Lower lobe of right lung (tissue), 2 donors: ENCODE measurements at regions not wholly inside any gene's neighbourhood (a gene's known extent, or its start where the extent isn't known, plus 50 kb on each side); places are given as distances from the start of the nearest gene placed in this dataset.

Experiments
- ATAC-seq, 2 donors: fragments of 200-7000 bp; cut with Tn5 transposase; one replicate each; pipeline ENCODE4 v1.9.1; 2020 to 2022; ENCODE audit warnings: mild to moderate bottlenecking in 2 of 2, moderate library complexity in 2 of 2
- DNase-seq: peaks from one replicate; pipeline ENCODE4 v3.0.0-alpha.2; 2020
- H3K27ac ChIP-seq: fragments of 200-600 bp; one replicate; pipeline ENCODE4 v1.8.0; 2022
- H3K27me3 ChIP-seq: fragments of 200-600 bp; one replicate; pipeline ENCODE4 v1.8.0; 2022; ENCODE audit warnings: low read depth
- H3K36me3 ChIP-seq: fragments of 200-600 bp; one replicate; pipeline ENCODE4 v1.8.0; 2022; ENCODE audit warnings: mild to moderate bottlenecking
- H3K4me1 ChIP-seq: fragments of 200-600 bp; one replicate; pipeline ENCODE4 v1.8.0; 2022
- H3K4me3 ChIP-seq: fragments of 200-600 bp; one replicate; pipeline ENCODE4 v1.8.0; 2022; ENCODE audit warnings: mild to moderate bottlenecking
- H3K9me3 ChIP-seq: fragments of 200-600 bp; one replicate; pipeline ENCODE4 v1.8.0; 2022
- intact Hi-C: fragments of 100-400 bp; cut with DNase I; formaldehyde crosslinking; loops from one replicate; pipeline ENCODE4 v1.11.0; 2022
- TF ChIP-seq, protein P1 (sequence below): fragments of 200-600 bp; IDR thresholded peaks from one replicate; pipeline ENCODE4 v1.8.0; 2022; ENCODE audit warnings: antibody characterized with exemption, mild to moderate bottlenecking
- donor health status: DM: no; HTN: yes; CAD: no; lungs with severe emphysema.

DNA sequence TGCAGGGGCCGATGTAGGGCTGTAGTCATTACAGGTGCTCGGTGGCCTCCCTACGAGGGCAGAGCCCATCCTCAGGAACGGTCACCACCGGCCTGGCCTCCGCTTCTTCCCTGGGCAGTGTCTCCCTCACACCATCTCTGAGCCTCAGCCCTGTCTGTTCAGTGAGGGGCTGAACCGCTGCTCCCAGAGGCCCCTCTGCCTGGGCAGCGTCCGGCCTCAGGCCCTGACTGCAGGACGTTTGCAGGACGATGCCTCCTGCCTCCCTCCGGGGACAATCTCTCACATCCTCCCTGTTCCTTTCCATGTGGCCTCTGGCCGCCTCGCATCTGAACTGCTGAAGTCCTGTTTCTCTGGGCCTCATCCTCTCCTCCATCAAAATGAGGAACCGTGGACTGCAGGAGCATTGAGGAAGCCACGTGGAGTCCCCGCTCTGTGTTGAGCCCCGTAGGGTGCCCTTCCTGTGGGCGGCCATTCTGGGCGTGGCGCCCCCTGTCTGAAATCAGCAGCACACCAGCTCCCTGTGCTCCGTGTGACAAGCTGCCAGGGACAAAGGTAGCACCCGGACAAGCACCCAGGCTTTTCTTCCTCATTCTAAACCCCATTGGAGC, 933.5 kb downstream of the BRD1 start:
- Histone ChIP-seq H3K36me3 (no peaks in the 10 kb centered on the region), H3K4me1 (no peaks in the 10 kb centered on the region), H3K27ac (no peak overlapping the region), H3K27me3 (peaks cover 13% of the 10 kb centered on the region), H3K4me3 (no peak overlapping the region), H3K9me3 (no peaks in the 10 kb centered on the region)
- no peak for DNase-seq
- TF ChIP-seq, protein P1, sequence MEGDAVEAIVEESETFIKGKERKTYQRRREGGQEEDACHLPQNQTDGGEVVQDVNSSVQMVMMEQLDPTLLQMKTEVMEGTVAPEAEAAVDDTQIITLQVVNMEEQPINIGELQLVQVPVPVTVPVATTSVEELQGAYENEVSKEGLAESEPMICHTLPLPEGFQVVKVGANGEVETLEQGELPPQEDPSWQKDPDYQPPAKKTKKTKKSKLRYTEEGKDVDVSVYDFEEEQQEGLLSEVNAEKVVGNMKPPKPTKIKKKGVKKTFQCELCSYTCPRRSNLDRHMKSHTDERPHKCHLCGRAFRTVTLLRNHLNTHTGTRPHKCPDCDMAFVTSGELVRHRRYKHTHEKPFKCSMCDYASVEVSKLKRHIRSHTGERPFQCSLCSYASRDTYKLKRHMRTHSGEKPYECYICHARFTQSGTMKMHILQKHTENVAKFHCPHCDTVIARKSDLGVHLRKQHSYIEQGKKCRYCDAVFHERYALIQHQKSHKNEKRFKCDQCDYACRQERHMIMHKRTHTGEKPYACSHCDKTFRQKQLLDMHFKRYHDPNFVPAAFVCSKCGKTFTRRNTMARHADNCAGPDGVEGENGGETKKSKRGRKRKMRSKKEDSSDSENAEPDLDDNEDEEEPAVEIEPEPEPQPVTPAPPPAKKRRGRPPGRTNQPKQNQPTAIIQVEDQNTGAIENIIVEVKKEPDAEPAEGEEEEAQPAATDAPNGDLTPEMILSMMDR = no peak
- intact Hi-C loops = no loop called here
- no peak for ATAC-seq

DNA sequence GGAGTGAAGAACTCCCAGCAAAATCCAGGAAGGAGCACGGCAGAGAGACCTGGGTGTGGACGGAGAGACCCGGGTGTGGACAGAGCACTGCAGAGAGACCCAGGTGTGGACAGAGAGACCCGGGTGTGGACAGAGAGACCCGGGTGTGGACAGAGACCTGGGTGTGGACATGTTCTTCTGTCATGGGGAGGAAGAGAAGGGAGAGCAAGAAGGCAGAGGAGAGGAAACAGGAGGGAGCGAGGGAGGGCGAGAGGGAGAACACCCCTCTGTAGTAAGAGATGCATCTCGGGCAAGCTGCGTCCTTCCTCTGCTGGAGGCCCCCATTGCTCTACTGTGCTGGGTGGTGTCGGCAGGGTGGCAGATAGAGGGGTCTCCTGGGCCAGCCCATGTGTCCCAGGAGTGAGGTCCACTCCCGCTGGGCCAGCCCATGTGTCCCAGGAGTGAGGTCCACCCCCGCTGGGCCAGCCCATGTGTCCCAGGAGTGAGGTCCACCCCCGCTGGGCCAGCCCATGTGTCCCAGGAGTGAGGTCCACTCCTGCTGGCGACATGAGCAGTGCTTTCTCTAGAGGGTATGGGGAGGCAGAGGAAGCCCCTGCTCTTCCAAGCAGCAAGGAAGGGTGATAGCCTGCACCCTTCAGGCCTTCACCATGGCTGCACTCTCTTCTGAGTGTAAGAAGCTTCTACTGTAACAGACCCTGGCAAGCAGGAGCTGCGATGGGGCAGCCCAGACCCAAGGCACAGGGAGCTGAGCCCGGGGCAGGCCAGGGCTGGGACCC, 934.2 kb downstream of the BRD1 start:
- intact Hi-C loops = no loop called here
- TF ChIP-seq, protein P1 = no peak
- H3K27me3 ChIP-seq = peaks cover 13% of the 10 kb centered on the region
- no peaks in the 10 kb centered on the region for H3K36me3 ChIP-seq
- H3K27ac ChIP-seq = no peak overlapping the region
- H3K4me3 ChIP-seq = no peak overlapping the region
- H3K4me1 ChIP-seq = no peaks in the 10 kb centered on the region
- DNase-seq (no peak), ATAC-seq (no peak)
- H3K9me3 ChIP-seq = no peaks in the 10 kb centered on the region

DNA sequence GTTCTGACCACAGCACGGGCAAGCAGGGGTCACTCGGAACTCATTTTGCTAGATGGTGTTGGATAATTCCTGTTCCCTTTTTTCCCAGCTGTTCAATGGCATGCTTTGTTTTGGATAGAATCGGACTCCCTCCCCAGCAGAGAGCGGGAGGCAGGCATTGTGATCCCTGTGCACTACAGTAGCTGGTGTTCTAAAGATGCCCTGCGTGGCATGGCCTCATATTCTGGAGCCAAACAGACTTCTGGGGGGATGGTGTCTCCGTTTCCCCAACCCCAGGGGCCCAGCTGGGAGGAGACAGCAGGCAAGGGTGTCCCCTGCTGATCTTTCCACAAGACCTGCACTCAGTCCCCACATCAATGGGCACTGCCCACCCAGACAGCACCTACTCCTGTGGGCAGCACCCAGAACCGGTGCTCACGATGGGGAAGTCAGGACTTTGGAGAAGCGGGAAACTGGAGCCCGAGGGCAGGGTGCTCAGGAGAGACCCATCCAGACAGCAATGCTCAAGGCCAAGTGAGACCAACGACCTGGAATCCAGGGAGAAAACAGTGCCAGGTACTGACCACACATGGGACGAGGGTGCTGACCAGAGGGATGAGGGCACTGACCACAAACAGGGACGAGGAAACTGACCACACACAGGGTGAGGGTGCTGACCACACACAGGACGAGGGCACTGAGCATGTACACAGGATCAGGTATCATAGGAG, 934.9 kb downstream of the BRD1 start:
- intact Hi-C loops = no loop called here
- no peaks in the 10 kb centered on the region for H3K4me1 ChIP-seq
- H3K36me3 ChIP-seq = no peaks in the 10 kb centered on the region
- ATAC-seq (no peak), DNase-seq (no peak)
- no peak overlapping the region for H3K4me3 ChIP-seq
- no peaks in the 10 kb centered on the region for H3K9me3 ChIP-seq
- TF ChIP-seq, protein P1 = no peak
- H3K27me3 ChIP-seq = peaks cover 13% of the 10 kb centered on the region
- no peak overlapping the region for H3K27ac ChIP-seq

DNA sequence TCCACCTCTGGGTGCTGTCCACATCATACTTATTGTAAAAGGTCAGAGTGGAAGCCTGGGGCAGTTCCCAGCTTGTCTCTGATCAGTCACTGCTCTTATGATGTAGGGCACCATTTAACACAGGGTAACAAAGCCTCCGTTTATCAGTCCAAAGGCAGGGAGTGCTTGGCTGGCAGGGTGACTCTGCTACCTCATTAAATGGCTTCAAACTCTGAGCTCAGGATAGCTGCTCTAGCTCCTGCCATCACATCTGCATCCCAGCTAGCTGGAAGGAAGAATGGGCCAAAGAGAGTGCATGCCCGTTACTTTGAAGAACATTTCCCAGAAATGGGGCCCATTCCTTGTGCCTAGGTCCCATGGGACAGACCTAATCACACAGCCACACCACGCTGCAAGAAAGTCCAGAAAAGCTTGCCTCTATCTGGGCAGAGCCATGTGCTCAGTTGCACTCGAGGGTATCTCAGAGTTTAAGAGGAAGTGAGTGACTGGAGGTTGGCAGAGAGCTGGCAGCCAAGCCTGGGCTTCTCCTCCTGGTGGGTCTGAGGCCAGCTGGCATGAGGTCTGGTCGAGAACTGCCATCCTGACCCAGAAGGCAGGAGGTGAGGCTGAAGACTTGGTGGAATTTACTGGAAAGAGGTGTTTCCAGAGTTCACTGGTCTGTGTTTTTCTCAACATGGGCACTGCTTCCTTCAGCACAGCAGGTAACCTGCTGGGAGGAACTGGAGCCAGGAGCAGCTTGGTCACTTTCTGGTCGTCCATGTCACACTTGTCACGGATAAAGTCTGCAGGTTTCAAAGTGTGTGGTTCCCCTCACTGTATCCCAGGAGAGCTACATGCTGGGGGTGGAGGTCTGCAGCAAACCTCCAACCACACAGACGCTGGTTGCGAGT, 935.7 kb downstream of the BRD1 start:
- H3K27me3 ChIP-seq = peaks cover 13% of the 10 kb centered on the region
- no peak overlapping the region for H3K27ac ChIP-seq
- no peaks in the 10 kb centered on the region for H3K9me3 ChIP-seq
- no peaks in the 10 kb centered on the region for H3K4me1 ChIP-seq
- no peak overlapping the region for H3K4me3 ChIP-seq
- ATAC-seq (no peak), DNase-seq (no peak)
- no peaks in the 10 kb centered on the region for H3K36me3 ChIP-seq
- intact Hi-C loops = no loop called here
- TF ChIP-seq, protein P1 = no peak
